Heart left ventricle (tissue), 16 donors: ENCODE measurements at regions not wholly inside any gene's neighbourhood (a gene's known extent, or its start where the extent isn't known, plus 50 kb on each side); places are given as distances from the start of the nearest gene placed in this dataset.

ENCODE experiments used
- ATAC-seq, 4 donors: fragments of 200-7000 bp; cut with Tn5 transposase; one replicate each; pipeline ENCODE4 v1.9.1; 2020 to 2022; ENCODE audit warnings: moderate library complexity in 4 of 4, mild to moderate bottlenecking in 3 of 4, moderate number of reproducible peaks in 1 of 4
- DNase-seq, 5 donors: peaks; one replicate each; pipeline ENCODE4 v3.0.0-alpha.2; 2020
- H3K27ac ChIP-seq, 12 donors: fragments of 200-600 bp; sonication (generic) in 4 of 12; one replicate each; pipeline versions ENCODE4 v1.5.0 to v1.8.0; 2016 to 2022; ENCODE audit warnings: mild to moderate bottlenecking in 2 of 12
- H3K27me3 ChIP-seq, 9 donors: fragments of 200-600 bp; sonication (generic) in 2 of 9; one replicate each; pipeline versions ENCODE4 v1.5.1 to v1.8.0; 2016 to 2022; ENCODE audit warnings: mild to moderate bottlenecking in 3 of 9
- H3K36me3 ChIP-seq, 9 donors: fragments of 200-600 bp; sonication (generic) in 2 of 9; one replicate each; pipeline versions ENCODE4 v1.5.0 to v1.8.0; 2018 to 2022; ENCODE audit warnings: mild to moderate bottlenecking in 2 of 9
- H3K4me1 ChIP-seq, 12 donors: fragments of 200-600 bp; sonication (generic) in 4 of 12; one replicate each; pipeline versions ENCODE4 v1.5.0 to v1.8.0; 2016 to 2022; ENCODE audit warnings: mild to moderate bottlenecking in 3 of 12
- H3K4me3 ChIP-seq, 12 donors: fragments of 200-600 bp; sonication (generic) in 4 of 12; one replicate each; pipeline versions ENCODE4 v1.5.0 to v1.8.0; 2017 to 2022; ENCODE audit warnings: mild to moderate bottlenecking in 9 of 12, moderate library complexity in 4 of 12
- H3K9me3 ChIP-seq, 12 donors: fragments of 200-600 bp; sonication (generic) in 4 of 12; one replicate each; pipeline versions ENCODE4 v1.5.0 to v1.8.0; 2016 to 2022; ENCODE audit warnings: mild to moderate bottlenecking in 1 of 12
- CTCF ChIP-seq, 12 donors: fragments of 200-600 bp; sonication (generic) in 4 of 12; IDR thresholded peaks; one replicate each; pipeline versions ENCODE4 v1.5.0 to v1.8.0; 2018 to 2022; ENCODE audit warnings: antibody characterized with exemption in 12 of 12, mild to moderate bottlenecking in 5 of 12
- POLR2A ChIP-seq, 2 donors: fragments of 450-650 bp; IDR thresholded peaks; one replicate each; pipeline ENCODE4 v1.6.1; 2017; ENCODE audit warnings: antibody characterized with exemption in 2 of 2, mild to moderate bottlenecking in 2 of 2, moderate library complexity in 2 of 2
- WGBS, 4 donors: extraction: QIAGEN DNeasy Blood & Tissue Kit in 2 of 4; methylation state at CpG; one replicate each; pipeline versions ENCODE4 v1.1.5 to v1.1.7; 2013 to 2018; 5-methylcytosine and 5-hydroxymethylcytosine counted together
- intact Hi-C, 10 donors: fragments of 100-400 bp; cut with DNase I; formaldehyde crosslinking; loops; one replicate each; pipeline versions ENCODE4 v1.11.1 to v1.14.2; 2022
- donor health status: ischemic (EF 13 %, LVEDD 7.1; RV severe dilation, severe dysfunction).
- donor health status: healthy with polysubstance abuse.
- donor health status: DM: no; HTN: yes; CAD: no.
- donor health status: DM: no; HTN: no; CAD: no.
- donor health status: ischemic (EF 25% LVEDD 6.9; RV normal size, moderate dysfunction).
- donor health status: ischemic (EF 25% LVEDD 5.7; RV mildly dilated, moderate dysfunction).
- donor health status: healthy.
- donor health status: DM: yes; HTN: yes; CAD: no.
- donor health status: ischemic (EF 35%, LVEDD 5.7; RV mildly dilated, moderate dysfunction).
- donor health status: nonischemic (EF 11% LVEDD 7.7; RV severe dilation, severe dysfunction).
- donor health status: DM: yes; HTN: yes; CAD: no.
- donor health status: PGD.
- donor health status: ischemic (EF 29% LVEDD 5.4; RV normal size, mild dysfunction).
- donor health status: nonischemic (EF 23%, LVEDD 6.1; RV moderate dilation, normal function).

- no peak for ATAC-seq
- WGBS, 4 donors, result 38 to 56% (median 50%) methylated on average over 8 of the region's 8 CpGs
- H3K4me1 ChIP-seq, result no peaks in the 10 kb centered on the region
- intact Hi-C loops, result no loop called here
- no peaks in the 10 kb centered on the region for H3K9me3 ChIP-seq
- no peaks in the 10 kb centered on the region for H3K36me3 ChIP-seq
- no peak overlapping the region for H3K4me3 ChIP-seq
- DNase-seq, result no peak
- H3K27me3 ChIP-seq, result no peaks in the 10 kb centered on the region
- TF ChIP-seq POLR2A (IDR thresholded peaks at IDR 0.05) (no peak), CTCF (IDR thresholded peaks at IDR 0.05) (no peak)
- H3K27ac ChIP-seq, result no peak overlapping the region
Measured at GRCh38 chr18:24928301-24928878, 423.6 kb downstream of the ZNF521 start.

- Histone ChIP-seq H3K27me3 (no peaks in the 10 kb centered on the region), H3K4me3 (no peak overlapping the region), H3K9me3 (no peaks in the 10 kb centered on the region), H3K27ac (no peak overlapping the region), H3K4me1 (no peaks in the 10 kb centered on the region), H3K36me3 (no peaks in the 10 kb centered on the region)
- ATAC-seq (no peak), DNase-seq (no peak)
- intact Hi-C loops, result no loop called here
- TF ChIP-seq POLR2A (IDR thresholded peaks at IDR 0.05) (no peak), CTCF (IDR thresholded peaks at IDR 0.05) (no peak)
- 86 to 92% (median 89%) methylated on average over 2 of the region's 2 CpGs for WGBS, 4 donors
Measured at GRCh38 chr18:24930478-24930877, 421.5 kb downstream of the ZNF521 start.

- intact Hi-C loops, result no loop called here
- H3K4me1 ChIP-seq, result no peaks in the 10 kb centered on the region
- no peaks in the 10 kb centered on the region for H3K27me3 ChIP-seq
- no peaks in the 10 kb centered on the region for H3K36me3 ChIP-seq
- DNase-seq (no peak), ATAC-seq (no peak)
- TF ChIP-seq CTCF (IDR thresholded peaks at IDR 0.05) (no peak), POLR2A (IDR thresholded peaks at IDR 0.05) (no peak)
- H3K27ac ChIP-seq, result no peak overlapping the region
- WGBS, 4 donors, result 72 to 83% (median 75%) methylated on average over 6 of the region's 6 CpGs
- no peak overlapping the region for H3K4me3 ChIP-seq
- H3K9me3 ChIP-seq, result no peaks in the 10 kb centered on the region
Measured at GRCh38 chr18:24930971-24931370, 421.0 kb downstream of the ZNF521 start.

- no peaks in the 10 kb centered on the region for H3K4me1 ChIP-seq
- whole genome bisulfite sequencing, 4 donors, result 94 to 97% (median 96%) methylated on average over 3 of the region's 3 CpGs
- H3K9me3 ChIP-seq, result no peaks in the 10 kb centered on the region
- H3K27ac ChIP-seq, result no peak overlapping the region
- H3K27me3 ChIP-seq, result no peaks in the 10 kb centered on the region
- intact Hi-C loops, result no loop called here
- H3K4me3 ChIP-seq, result no peak overlapping the region
- DNase-seq, result no peak
- H3K36me3 ChIP-seq, result no peaks in the 10 kb centered on the region
- no peak for TF ChIP-seq POLR2A (IDR thresholded peaks at IDR 0.05)
- no peak for ATAC-seq
Measured at GRCh38 chr18:24933345-24933744, 418.6 kb downstream of the ZNF521 start.

GRCh38 chr18:24934258-24934932, 417.6 kb downstream of the ZNF521 start:
- Histone ChIP-seq H3K4me1 (no peaks in the 10 kb centered on the region), H3K27me3 (no peaks in the 10 kb centered on the region), H3K4me3 (no peak overlapping the region), H3K36me3 (no peaks in the 10 kb centered on the region), H3K9me3 (no peaks in the 10 kb centered on the region), H3K27ac (no peak overlapping the region)
- intact Hi-C loops, result no loop called here
- TF ChIP-seq POLR2A (IDR thresholded peaks at IDR 0.05), result no peak
- TF ChIP-seq CTCF (IDR thresholded peaks at IDR 0.05), result no peak
- 92 to 95% (median 94%) methylated on average over 7 of the region's 7 CpGs for WGBS, 4 donors
- DNase-seq (no peak), ATAC-seq (no peak)
